Hepatocyte (in vitro differentiated cells): ENCODE measurements at regions not wholly inside any gene's neighbourhood (a gene's known extent, or its start where the extent isn't known, plus 50 kb on each side); places are given as distances from the start of the nearest gene placed in this dataset.

Experiments
- DNase-seq: peaks from one replicate; pipeline ENCODE4 v3.0.0-alpha.2; 2016; ENCODE audit warnings: low spot score
- H2AFZ ChIP-seq: fragments of 200-600 bp; sonication (generic); 2 replicates; pipeline ENCODE4 v1.6.0; 2016; ENCODE audit warnings: antibody characterized with exemption, mild to moderate bottlenecking
- H3K27ac ChIP-seq: fragments of 200-600 bp; sonication (generic); 2 replicates; pipeline ENCODE4 v1.5.1; 2016; ENCODE audit warnings: mild to moderate bottlenecking
- H3K27me3 ChIP-seq: fragments of 200-600 bp; sonication (generic); 2 replicates; pipeline ENCODE4 v1.6.1; 2016
- H3K36me3 ChIP-seq: fragments of 200-600 bp; sonication (generic); replicated peaks from 2 replicates; pipeline ENCODE4 v1.5.1; 2016; ENCODE audit warnings: low read depth; ENCODE audit not compliant: insufficient read depth
- H3K4me1 ChIP-seq: fragments of 200-600 bp; sonication (generic); 2 replicates; pipeline ENCODE4 v1.5.1; 2016; ENCODE audit warnings: mild to moderate bottlenecking, moderate library complexity; ENCODE audit not compliant: insufficient read depth
- H3K4me2 ChIP-seq: fragments of 200-600 bp; sonication (generic); 2 replicates; pipeline ENCODE4 v1.6.0; 2016
- H3K4me3 ChIP-seq: fragments of 200-600 bp; sonication (generic); 2 replicates; pipeline ENCODE4 v1.5.1; 2016; ENCODE audit warnings: mild to moderate bottlenecking
- H3K79me2 ChIP-seq: fragments of 200-600 bp; sonication (generic); 2 replicates; pipeline ENCODE4 v1.6.0; 2017; ENCODE audit warnings: mild to moderate bottlenecking
- H3K9me2 ChIP-seq: fragments of 200-600 bp; sonication (generic); replicated peaks from 2 replicates; pipeline ENCODE4 v1.6.0; 2017; ENCODE audit warnings: mild to moderate bottlenecking; ENCODE audit not compliant: insufficient read depth
- H3K9me3 ChIP-seq: fragments of 200-600 bp; sonication (generic); 2 replicates; pipeline ENCODE4 v1.5.1; 2016; ENCODE audit warnings: low read depth, mild to moderate bottlenecking
- H4K20me1 ChIP-seq: fragments of 200-600 bp; sonication (generic); 2 replicates; pipeline ENCODE4 v1.6.0; 2016; ENCODE audit warnings: mild to moderate bottlenecking; ENCODE audit not compliant: insufficient read depth, poor library complexity, severe bottlenecking
- EZH2 ChIP-seq: fragments of 200-600 bp; sonication (generic); IDR thresholded peaks from 2 replicates; pipeline ENCODE4 v1.6.1; 2016; ENCODE audit warnings: antibody characterized with exemption, mild to moderate bottlenecking, borderline replicate concordance
- EZH2phosphoT487 ChIP-seq: fragments of 200-600 bp; sonication (generic); IDR thresholded peaks from one replicate; pipeline ENCODE4 v1.6.1; 2018; ENCODE audit warnings: antibody characterized with exemption, mild to moderate bottlenecking, low read depth, moderate library complexity; ENCODE audit not compliant: unreplicated experiment, severe bottlenecking
- WGBS: methylation state at CpG from one replicate; pipeline ENCODE4 v1.1.6; 2016; ENCODE audit warnings: low lambda C conversion rate; ENCODE audit errors: missing lambda C conversion rate; 5-methylcytosine and 5-hydroxymethylcytosine counted together
- TF ChIP-seq, protein P1 (sequence below): fragments of 200-600 bp; sonication (generic); IDR thresholded peaks from 2 replicates; pipeline ENCODE4 v1.5.1; 2016; ENCODE audit warnings: antibody characterized with exemption, mild to moderate bottlenecking; ENCODE audit not compliant: poor library complexity

DNA sequence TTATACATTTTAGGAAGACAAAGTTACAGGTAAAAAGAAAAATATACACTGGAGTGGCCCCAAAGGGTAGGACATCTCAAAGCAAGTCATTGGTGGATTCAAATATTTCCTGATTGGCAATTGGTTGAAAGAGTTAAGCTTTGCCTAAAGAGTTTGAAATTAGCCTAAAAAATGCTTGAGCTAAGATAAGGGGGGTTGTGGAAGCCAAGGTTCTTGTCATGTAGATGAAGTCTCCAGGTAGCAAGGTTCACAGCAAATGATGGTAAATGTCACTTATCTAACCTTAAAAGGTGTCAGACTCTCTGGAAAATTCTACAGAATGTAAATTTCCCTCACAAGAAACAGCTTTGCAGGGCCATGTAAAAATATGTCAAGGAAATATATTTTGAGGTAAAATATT, 596.7 kb downstream of the FAT4 start:
- H3K79me2 ChIP-seq: no peaks in the 10 kb centered on the region
- H3K36me3 ChIP-seq: no peaks in the 10 kb centered on the region
- no peak overlapping the region for H3K4me3 ChIP-seq
- no peak for DNase-seq
- no peaks in the 10 kb centered on the region for H3K4me1 ChIP-seq
- H2AFZ ChIP-seq: no peak overlapping the region
- no peak overlapping the region for H3K4me2 ChIP-seq
- no peaks in the 10 kb centered on the region for H3K9me2 ChIP-seq
- TF ChIP-seq, protein P1, sequence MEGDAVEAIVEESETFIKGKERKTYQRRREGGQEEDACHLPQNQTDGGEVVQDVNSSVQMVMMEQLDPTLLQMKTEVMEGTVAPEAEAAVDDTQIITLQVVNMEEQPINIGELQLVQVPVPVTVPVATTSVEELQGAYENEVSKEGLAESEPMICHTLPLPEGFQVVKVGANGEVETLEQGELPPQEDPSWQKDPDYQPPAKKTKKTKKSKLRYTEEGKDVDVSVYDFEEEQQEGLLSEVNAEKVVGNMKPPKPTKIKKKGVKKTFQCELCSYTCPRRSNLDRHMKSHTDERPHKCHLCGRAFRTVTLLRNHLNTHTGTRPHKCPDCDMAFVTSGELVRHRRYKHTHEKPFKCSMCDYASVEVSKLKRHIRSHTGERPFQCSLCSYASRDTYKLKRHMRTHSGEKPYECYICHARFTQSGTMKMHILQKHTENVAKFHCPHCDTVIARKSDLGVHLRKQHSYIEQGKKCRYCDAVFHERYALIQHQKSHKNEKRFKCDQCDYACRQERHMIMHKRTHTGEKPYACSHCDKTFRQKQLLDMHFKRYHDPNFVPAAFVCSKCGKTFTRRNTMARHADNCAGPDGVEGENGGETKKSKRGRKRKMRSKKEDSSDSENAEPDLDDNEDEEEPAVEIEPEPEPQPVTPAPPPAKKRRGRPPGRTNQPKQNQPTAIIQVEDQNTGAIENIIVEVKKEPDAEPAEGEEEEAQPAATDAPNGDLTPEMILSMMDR: no peak
- TF ChIP-seq EZH2 (no peak), EZH2phosphoT487 (no peak)
- no peaks in the 10 kb centered on the region for H4K20me1 ChIP-seq
- H3K9me3 ChIP-seq: no peaks in the 10 kb centered on the region
- H3K27ac ChIP-seq: no peak overlapping the region
- H3K27me3 ChIP-seq: no peaks in the 10 kb centered on the region

DNA sequence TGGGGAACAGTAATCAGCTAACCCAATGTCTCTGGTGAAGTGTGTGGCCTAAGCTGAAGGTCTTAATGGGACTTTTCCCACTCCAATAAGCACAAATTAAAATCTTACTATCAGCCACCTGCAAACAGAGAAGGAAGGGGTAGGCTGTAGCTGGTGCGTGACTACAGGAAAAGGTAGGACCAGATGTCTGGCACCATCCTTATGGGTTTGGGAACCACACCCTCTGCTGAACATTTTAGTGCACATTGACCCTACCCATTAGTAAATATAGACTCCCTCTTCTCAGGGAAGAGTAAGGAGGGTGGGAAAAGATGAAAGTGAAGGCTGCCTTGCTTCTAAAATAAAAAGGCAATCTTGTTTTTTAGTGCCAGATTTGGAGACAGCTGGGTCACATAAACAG, 602.8 kb downstream of the FAT4 start:
- Histone ChIP-seq H3K27me3 (no peaks in the 10 kb centered on the region), H3K9me3 (no peaks in the 10 kb centered on the region), H4K20me1 (no peaks in the 10 kb centered on the region), H3K27ac (no peak overlapping the region), H2AFZ (no peak overlapping the region), H3K4me1 (no peaks in the 10 kb centered on the region), H3K79me2 (no peaks in the 10 kb centered on the region), H3K36me3 (no peaks in the 10 kb centered on the region), H3K4me3 (no peak overlapping the region), H3K4me2 (no peak overlapping the region), H3K9me2 (no peaks in the 10 kb centered on the region)
- WGBS: 75% methylated on average over 1 of the region's 1 CpG
- no peak for TF ChIP-seq EZH2phosphoT487
- TF ChIP-seq, protein P1: no peak
- no peak for TF ChIP-seq EZH2
- no peak for DNase-seq

DNA sequence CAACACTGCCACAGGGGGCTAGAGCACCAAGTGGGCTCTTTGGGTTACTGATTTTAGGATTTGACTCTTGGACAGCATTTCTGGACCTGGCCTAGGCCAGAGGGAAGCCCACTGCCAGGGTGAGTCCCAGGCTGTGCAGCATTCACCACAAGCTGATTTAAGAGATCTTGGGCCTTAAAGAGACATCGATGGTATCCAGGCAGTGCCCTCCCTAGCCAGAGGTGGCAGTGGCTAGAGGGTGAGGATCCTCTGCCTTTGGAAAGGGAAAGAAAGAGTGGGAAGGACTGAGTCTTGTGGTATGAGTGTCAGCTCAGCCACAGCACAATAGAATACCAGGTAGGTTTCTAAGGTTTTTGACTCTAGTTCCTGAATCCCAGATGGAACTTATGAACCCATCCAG, 613.9 kb downstream of the FAT4 start:
- no peaks in the 10 kb centered on the region for H4K20me1 ChIP-seq
- no peaks in the 10 kb centered on the region for H3K4me1 ChIP-seq
- no peak overlapping the region for H3K4me2 ChIP-seq
- no peak overlapping the region for H3K4me3 ChIP-seq
- H2AFZ ChIP-seq: no peak overlapping the region
- 94% methylated on average over 1 of the region's 1 CpG for WGBS
- TF ChIP-seq EZH2 (no peak), EZH2phosphoT487 (no peak)
- TF ChIP-seq, protein P1: no peak
- no peaks in the 10 kb centered on the region for H3K36me3 ChIP-seq
- peaks cover 5% of the 10 kb centered on the region for H3K9me3 ChIP-seq
- no peaks in the 10 kb centered on the region for H3K9me2 ChIP-seq
- DNase-seq: no peak
- no peaks in the 10 kb centered on the region for H3K27me3 ChIP-seq
- H3K79me2 ChIP-seq: no peaks in the 10 kb centered on the region
- H3K27ac ChIP-seq: no peak overlapping the region

DNA sequence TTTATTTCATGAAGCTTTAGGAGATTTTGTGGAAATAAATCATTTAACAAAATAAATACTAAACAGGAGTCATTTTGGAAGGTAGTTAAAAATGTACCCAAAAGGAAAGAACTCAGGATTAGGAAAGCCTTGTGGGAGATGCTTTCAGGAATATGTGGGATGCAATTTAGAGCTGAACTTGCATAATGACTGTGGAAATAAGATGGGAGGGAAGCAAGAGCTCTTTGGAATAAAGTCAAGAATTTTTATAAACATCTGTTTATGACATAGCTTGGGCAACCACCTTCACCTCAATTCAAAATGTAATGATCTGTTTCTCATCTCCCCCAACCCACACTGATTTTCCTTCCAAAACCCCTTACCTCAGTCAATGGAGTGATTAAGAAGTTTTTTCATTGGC, 623.8 kb downstream of the FAT4 start:
- H3K4me3 ChIP-seq: no peak overlapping the region
- no peaks in the 10 kb centered on the region for H3K36me3 ChIP-seq
- H3K27me3 ChIP-seq: no peaks in the 10 kb centered on the region
- TF ChIP-seq, protein P1: no peak
- no peak for TF ChIP-seq EZH2
- TF ChIP-seq EZH2phosphoT487: no peak
- DNase-seq: no peak
- peaks cover 8% of the 10 kb centered on the region for H3K9me3 ChIP-seq
- no peaks in the 10 kb centered on the region for H3K79me2 ChIP-seq
- H4K20me1 ChIP-seq: no peaks in the 10 kb centered on the region
- no peak overlapping the region for H2AFZ ChIP-seq
- H3K9me2 ChIP-seq: no peaks in the 10 kb centered on the region
- H3K27ac ChIP-seq: no peak overlapping the region
- H3K4me2 ChIP-seq: no peak overlapping the region
- H3K4me1 ChIP-seq: no peaks in the 10 kb centered on the region
